HG02970 (cell line): ENCODE measurements at regions not wholly inside any gene's neighbourhood (a gene's known extent, or its start where the extent isn't known, plus 50 kb on each side); places are given as distances from the start of the nearest gene placed in this dataset.

ENCODE experiments used
- ATAC-seq: cut with Tn5 transposase; IDR thresholded peaks from one replicate; pipeline ENCODE4 v1.9.1; 2021; ENCODE audit warnings: mild to moderate bottlenecking, moderate library complexity, moderate number of reproducible peaks; ENCODE audit not compliant: unreplicated experiment, low FRiP score

GRCh38 chr5:126365446-126366198, 57.6 kb upstream of the GRAMD2B start:
- no peak for ATAC-seq

GRCh38 chr5:126366199-126366560, 57.0 kb upstream of the GRAMD2B start:
- ATAC-seq = no peak

GRCh38 chr5:126368239-126368812, 54.9 kb upstream of the GRAMD2B start:
- ATAC-seq = no peak

DNA sequence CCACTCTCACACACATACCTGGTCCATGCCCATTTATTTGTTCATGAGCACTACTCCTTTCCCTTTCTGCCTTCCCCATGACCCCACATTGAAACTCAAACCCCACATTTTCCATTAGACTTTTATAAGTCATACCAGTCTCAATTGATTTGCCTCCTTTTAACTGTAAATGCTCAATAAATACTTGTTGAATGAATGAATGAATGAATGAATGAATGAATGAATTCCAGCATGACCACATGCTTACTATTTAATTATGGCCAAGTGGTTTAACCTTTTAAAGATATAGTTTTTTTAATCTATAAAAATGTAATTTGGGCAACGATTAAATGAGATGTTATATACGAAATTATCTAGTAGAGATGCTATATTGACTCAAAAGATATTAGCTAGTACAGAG, 54.1 kb upstream of the GRAMD2B start:
- no peak for ATAC-seq

DNA sequence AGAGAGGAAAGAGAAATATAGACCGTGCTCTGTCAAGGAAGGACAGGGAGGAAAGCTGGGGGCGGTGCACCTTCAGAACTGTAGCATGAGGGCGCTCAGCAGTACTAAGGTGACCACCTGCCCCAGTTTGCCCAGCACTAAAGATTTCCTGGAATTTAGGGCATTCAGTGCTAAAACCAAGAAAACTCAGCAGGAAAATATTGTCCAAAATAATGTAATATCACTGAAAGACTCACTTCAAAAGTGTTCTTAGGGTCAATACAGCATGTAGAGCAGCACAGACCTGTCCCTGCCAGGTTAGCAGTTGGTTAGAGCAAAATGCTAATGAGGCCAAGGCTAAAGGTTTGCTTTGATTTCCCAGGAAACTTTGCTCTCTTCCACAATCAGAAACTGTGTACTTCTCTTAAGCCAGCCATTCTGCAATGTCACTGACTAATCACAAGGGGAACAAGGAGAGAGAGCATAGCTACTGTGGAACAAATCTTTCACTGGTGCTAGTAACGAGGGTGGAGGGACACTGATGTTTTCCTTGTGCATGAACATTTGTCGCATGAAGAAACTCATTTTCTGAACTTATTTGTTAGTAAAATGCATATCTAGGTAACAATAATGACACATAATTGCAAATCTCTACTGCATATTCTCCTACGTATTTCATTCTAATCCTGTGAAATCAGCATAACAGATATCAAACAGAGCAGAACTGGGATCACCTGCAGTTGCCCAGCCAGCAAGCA, 53.0 kb upstream of the GRAMD2B start:
- ATAC-seq = no peak

DNA sequence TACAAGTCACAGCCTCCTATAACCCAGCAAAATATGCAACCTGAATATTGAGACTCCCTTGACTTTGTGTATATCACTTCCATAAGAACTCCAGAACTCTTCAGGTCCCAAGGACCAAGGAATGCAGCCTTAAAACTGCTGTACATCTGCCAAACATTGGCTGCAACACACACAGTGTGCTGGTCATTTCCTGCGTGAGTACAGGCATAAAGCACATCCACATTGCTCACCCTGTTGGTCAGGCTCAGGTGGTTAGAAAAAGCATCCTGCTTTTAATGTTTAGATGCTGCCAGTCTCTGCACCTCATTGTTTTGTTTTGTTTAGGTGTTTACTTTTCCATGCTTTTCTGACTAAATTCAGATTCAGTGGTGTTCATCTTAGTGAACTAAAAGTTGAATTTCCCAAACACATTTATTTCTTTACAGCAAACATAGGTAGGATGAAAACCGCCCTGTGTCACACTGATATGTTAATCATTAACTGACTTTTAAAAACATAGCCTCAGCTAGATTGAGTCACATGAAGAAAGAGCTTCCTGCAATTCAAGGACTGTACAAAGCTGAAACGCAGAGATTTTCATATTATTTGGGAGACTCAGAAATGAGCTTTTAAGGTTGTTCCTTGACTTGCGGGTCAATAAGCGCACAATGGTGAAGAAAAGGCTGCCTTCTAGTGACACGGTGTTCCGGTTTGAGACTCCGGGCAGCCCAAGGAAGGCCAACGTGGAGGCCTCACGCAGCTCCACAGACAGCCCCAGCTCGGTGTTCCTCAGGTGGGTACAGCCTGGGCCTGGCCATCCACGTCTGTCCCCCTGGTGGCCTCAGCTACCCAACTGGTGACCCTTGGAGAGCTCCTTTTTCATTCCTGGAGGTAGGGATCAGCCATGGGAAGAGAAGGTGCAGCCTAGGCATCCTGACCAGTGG, 52.2 kb upstream of the GRAMD2B start:
- ATAC-seq = no peak

GRCh38 chr5:126373375-126374108, 49.7 kb upstream of the GRAMD2B start:
- no peak for ATAC-seq
